GM21367 (cell line): ENCODE measurements at regions not wholly inside any gene's neighbourhood (a gene's known extent, or its start where the extent isn't known, plus 50 kb on each side); places are given as distances from the start of the nearest gene placed in this dataset.
"Not testable (repeated sequence)": the region's sequence is repeated elsewhere in the genome, so short reads cannot be mapped to it uniquely, and the experiment has no call there.

ENCODE experiments used
- ATAC-seq: cut with Tn5 transposase; IDR thresholded peaks from one replicate; pipeline ENCODE4 v1.9.1; 2021; ENCODE audit not compliant: unreplicated experiment

DNA sequence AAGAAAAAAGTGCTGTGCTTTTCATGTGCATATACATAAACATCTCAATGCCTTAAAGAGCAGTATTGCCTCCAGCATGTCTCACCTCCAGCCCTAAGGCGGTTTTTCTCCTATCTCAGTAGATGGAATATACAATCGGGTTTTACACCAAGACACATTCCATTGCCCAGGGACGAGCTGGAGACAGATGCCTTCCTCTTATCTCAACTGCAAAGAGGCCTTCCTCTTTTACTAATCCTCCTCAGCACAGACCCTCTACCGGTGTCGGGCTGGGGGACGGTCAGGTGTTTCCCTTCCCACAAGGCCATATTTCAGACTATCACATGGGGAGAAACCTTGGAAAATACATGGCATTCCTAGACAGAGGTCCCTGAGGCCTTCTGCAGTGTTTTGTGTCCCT, 385.3 kb downstream of the AMY1C start:
- ATAC-seq = not testable (repeated sequence)

DNA sequence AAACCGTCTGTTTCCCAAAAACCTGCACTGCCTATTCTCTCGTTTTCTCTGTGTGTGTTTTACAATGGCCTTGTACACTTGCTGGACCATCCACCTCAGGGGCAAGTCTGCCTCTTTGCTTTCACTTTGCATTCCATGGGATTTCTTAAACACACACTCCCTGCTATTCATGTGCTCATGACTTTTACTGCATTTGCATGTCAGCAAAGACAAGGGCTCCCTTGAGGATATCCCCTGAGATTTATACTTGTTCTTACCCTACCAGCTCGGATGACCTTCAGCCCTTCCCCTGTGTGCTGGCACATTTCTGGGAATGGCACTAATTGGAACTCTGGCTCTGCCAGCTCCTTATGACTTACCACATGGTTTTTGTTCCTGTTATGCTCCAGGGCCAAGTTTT, 386.9 kb downstream of the AMY1C start:
- no peak for ATAC-seq

DNA sequence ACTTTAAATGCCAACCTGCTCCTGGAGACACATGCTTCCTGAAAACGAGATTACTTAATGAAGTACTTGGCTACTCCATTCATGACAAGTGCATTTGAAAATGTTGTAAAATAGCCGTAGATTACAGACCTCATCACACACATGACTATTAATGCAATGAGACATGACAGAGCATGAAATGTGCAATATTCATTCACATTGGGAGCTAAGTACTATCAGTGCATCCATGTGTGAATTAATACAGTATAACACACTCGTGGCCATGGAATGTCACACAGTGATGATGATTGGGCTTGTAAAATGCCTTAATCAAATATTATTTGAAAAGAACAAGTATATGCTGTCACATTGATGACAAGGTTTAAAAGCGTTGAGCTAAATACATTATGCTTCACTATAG, 407.0 kb downstream of the AMY1C start:
- no peak for ATAC-seq

DNA sequence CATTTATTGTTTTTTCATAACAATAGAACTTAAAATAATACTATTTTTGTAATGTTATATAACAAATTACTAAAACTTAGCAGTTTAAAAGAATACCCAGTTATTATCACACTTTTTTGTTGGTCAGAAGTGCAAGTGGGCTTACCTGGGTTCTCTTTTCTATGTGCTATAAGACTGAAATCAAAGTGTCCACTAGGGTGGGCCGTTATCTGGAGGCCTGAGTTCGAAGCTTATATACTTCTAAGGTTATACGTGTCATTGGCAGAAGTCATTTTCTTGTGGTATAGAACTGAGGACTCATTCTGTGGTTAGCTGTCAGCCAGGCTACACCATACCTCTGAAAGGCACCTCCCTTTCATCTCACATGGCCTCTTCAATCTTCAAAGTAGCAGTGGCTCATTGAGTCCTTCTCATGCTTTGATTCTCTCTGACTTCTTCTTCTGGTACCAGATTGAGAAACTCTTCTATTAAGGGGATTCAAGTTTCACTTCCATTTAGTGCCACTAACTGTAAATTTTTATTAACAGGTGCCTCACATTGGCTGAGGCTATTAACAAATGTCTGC, 414.3 kb downstream of the AMY1C start:
- ATAC-seq = no peak

DNA sequence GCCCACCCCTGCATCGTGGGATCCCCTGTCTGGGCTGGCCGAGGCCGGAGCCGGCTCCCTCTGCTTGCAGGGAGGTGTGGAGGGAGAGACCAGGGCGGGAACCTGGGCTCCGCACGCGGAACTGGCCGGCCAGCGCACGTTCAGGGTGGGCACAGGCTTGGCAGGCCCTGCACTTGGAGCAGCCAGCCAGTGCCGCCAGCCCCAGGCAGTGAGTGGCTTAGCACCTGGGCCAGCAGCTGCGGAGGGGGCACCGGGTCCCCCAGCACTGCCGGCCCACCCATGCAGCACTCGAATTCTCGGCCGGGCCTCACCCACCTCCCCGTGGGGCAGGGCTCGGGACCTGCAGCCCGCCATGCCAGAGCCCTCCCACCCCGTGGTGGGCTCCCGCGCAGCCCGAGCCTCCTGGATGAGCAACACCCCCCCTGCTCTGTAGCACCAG, 422.6 kb downstream of the AMY1C start:
- no peak for ATAC-seq

DNA sequence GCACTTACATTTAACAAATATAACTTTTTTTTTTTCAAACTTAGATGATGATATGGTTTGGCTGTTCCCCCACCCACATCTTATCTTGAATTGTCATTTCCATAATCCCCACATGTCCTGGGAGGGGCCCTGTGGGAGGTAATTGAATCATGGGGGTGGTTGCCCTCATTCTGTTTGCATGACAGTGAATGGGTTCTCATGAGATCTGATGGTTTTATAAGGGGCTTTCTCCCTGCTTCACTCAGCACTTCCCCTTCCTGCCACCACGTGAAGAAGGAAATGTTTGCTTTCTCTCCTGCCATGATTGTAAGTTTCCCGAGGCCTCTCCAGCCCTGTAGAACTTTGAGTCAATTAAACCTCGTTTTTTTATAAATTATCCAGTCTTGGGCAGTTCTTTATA, 432.6 kb downstream of the AMY1C start:
- no peak for ATAC-seq

DNA sequence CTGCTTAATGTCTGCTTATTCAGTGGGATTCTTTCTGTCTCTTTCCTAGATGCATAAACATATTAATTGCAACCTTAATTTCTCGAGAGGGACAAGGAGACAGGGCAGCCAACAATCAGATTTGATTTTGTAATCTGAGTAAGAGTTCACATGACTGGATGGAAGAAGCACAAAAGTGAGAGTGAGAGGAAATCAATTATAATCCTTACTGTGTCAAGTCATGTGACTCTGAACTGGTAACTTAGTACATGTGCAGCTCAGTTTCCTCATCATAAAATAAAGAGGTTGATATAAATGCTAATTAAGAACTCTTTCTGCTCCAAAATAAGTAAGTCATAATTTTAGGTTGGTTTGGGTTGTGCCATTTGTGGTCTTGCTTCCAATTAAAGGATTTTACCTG, 439.5 kb downstream of the AMY1C start:
- ATAC-seq = no peak

DNA sequence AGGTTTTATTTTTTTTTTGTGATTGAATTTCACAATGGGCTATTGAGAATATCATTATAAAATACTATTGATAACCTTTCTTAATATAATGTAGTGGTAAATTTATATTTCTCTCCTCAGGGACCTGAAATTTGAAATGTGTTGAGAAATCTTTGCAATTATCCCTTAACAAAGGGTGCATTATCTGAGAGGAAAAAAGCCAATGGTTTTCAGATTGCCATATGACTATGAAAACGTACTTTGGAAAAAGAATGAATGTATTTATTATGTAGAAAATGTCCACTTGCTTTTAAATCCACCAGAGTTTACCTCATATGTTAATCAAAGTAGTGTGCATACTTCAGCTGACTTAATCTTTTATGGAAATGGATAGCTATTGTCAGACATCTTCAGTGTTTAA, 441.1 kb downstream of the AMY1C start:
- no peak for ATAC-seq

DNA sequence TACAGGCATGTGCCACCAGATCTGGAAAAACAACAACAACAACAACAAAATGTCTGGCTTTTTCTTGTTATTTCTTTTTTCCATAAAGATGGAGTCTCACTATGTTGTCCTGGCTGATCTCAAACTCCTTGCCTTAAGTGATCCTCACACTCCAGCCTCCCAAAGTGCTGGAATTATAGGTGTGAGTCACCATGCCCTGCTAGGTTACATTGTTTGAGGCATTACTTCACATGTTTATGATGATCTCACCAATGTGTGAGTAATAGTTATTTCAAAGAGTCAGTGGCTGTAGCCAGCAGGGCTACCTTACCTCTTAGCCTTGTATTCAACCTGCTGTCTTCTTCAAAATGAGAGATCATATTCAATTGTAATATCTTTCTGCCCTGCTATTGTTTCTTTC, 445.7 kb downstream of the AMY1C start:
- ATAC-seq = no peak

DNA sequence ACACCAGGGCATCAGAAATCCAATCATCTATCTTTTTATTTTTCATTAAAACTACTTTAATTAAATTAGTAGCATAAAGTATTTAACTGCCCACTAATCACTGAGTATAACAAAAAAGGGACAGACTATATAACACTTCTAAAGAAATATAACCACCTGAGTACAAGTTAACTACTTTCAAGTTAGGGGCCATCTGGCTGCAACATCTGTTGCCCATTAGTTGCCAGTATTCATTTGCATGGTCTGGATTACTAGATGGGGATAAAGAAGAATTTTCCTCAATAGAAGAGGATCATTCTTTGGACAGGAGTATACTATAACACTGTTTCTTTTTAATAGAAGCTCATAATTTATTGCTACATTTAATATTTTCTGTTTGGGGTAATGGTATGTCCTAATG, 446.4 kb downstream of the AMY1C start:
- no peak for ATAC-seq

DNA sequence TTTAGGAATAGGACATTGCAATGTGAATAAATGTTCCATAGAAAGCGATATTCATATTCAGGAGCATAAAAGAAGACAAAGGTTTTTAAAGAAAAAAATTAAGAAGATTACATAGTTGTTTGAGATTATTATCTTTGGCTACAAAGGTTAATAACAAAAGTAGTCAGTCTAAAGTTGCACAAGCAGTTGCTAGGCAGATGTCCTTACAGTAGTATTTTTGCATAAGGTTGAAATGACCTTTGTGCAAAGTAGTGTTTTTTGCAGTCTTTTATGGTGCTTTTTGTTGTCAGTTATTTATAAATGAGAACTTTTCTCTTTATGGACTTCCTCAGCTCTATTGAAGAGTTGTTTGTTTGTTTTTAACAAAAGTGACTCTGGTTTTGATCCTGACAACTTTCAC, 447.8 kb downstream of the AMY1C start:
- ATAC-seq = no peak

DNA sequence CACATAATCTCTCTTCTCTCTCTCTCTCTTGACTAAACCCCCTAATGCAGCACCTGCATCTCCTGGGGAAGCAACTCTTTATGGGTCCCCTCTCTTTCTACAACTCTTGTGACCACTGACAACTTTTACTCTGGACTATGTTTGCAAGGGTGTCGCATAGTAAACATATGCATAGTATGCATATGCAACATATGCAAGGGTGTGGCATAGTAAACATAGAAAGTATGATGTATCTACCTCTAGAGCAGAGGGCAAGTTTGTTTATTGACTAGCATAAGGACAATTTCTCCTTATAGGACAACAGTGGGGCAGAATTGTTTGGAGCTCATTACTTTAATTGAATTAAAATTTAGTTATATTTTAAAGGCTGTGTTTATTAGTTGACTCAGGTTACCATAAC, 462.5 kb downstream of the AMY1C start:
- ATAC-seq = no peak

DNA sequence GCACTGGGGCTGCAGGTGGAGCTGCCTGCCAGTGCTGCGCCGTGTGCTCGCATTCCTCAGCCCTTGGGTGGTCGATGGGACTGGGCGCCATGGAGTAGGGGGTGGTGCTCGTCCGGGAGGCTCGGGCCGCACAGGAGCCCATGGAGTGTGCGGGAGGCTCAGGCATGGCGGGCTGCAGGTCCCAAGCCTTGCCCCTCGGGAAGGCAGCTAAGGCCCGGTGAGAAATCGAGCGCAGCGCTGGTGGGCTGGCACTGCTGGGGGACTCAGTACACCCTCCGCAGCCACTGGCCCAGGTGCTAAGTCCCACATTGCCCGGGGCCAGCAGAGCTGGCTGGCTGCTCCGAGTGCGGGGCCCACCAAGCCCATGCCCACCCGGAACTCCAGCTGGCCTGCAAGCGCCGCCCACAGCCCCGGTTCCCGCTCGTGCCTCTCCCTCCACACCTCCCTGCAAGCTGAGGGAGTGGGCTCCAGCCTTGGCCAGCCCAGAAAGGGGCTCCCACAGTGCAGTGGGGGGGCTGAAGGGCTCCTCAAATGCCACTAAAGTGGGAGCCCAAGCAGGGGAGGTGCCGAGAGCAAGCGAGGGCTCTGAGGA, 467.8 kb downstream of the AMY1C start:
- ATAC-seq = not testable (repeated sequence)

DNA sequence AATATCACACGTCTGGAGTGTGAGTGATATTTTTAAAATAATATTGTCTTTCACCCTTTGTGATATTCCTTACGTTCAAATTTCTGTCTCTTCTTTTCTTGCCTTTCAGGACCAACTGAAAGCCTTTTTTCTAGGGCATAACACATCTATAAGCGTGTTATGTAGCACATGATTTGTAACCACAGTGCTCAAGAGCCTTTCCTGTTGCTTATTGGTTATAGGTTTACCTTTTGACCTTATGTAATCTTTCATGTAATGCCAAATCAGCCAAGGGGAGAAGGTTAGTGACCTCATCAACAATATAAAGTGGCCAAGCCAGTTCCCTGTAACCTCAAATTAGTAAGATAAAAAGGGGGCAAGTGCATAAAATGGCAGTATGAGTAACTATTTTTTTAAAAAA, 480.2 kb downstream of the AMY1C start:
- ATAC-seq = no peak

DNA sequence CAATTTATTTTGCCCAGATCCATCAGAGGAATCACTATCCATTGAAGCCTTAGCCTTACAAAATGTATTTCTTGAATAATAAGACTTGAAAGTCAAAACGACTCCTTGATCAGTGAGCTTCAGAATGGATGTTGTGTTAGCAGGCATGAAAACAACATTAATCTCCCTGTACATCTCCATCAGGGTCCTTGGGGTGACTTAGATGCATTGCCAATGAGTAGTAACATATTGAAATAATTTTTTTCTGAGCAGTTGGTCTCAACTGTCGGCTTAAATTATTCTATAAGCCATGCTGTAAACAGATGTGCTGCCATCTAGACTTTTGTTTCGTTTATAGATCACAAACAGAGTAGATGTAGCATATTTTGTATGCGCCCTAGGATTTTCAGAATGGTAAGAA, 482.0 kb downstream of the AMY1C start:
- no peak for ATAC-seq

DNA sequence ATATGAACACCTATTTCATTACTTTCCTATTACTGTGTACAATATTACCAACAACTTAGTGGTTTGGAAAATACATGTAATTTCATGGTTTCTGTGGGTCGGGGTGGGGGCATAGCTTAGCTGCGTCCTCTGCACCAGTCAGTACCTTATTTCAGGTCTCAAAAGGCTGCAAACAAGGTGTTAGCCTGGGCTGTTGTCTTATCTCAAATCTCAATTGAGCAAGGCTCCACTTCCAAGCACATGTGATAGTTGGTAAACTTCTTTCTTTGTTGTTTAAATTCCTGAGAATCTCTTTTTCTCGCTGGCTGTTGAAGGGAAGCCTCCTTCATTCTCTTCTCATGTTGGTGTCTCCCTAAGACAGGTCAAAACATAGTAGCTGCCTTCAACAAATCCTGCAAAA, 485.4 kb downstream of the AMY1C start:
- ATAC-seq = no peak

DNA sequence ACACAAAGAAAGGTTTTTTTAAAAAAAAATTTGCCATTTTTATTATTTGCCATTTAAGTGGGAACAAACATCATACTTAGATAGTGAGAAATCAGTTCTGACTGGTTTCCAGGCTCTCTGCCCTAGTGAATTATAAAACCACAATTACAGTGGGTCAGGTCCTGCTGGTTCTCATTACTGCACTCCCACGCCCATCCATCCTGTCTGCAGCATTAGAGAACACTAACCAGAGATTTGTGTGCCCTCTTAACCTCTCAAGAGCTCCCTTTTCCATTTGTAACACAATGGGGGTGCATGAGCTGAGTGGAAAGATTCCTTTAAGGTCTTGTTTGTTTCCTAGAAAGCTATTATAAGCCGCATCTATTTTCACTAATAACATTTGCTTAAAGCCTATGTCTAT, 489.3 kb downstream of the AMY1C start:
- no peak for ATAC-seq

DNA sequence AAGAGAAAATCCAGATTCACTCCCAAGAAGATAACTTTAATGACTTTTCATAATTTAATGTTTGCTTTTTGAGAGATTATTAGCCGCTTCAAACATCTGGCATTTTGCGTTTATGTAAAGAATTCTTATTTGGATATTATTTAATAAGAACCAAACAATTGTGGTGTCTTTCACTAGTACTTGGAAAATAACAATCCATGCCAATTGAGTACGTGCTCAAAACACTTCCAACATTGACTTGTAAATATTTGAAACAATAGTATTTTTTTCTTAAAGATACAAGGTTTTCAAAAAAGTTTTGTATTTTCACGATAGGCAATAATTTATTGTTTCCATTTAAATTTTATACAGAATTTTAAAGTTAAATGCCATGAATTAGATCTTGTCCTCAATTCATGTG, 498.7 kb downstream of the AMY1C start:
- ATAC-seq = no peak

DNA sequence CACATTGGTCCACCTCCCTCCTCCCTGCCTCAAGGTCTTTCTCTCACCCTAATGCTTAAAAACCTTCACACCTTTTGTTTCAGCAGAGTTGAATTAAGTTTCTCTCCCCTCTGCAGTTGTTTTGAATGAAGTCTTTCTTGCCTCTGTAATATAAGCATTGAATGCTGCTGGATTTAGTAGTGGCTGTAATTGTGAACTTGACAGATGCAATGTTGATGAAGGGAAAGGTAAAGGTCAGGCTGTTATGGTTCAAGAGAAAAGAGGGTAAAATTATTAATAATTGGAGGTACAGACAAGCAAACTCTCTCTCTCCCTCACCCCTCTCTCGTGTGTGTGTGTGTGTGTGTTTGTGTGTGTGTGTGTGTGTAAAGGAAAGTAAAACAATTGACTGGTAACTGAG, 509.8 kb downstream of the AMY1C start:
- no peak for ATAC-seq

DNA sequence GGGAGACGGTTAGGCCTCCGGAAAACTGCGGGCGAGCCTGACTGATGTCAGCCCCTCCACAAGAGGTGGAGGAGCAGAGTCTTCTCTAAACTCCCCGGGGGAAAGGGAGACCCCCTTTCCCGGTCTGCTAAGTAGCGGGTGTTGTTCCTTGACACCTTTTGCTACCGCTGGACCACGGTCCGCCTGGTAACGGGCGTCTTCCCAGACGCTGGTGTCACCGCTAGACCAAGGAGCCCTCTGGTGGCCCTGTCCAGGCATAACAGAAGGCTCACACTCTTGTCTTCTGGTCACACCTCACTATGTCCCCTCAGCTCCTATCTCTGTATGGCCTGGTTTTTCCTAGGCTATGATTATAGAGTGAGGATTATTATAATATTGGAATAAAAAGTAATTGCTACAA, 513.4 kb downstream of the AMY1C start:
- not testable (repeated sequence) for ATAC-seq

DNA sequence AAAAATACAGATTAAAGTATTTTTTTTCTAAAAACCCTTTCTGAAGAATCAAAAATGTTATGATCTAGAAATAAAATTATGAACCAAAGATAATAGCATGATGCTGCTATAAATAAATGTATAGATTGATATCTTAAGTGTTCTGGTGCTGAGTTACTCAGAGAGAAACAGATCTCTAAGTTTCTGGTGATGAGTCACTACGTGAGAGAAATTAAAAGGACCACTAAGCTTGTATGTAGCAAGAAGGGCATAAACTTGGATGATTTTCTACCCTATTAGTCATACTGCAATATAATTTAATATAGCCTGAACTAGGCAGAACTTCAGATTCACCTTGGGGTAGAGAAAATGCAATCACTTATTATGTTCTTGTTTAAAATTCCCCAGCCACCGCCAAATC, 514.8 kb downstream of the AMY1C start:
- no peak for ATAC-seq

DNA sequence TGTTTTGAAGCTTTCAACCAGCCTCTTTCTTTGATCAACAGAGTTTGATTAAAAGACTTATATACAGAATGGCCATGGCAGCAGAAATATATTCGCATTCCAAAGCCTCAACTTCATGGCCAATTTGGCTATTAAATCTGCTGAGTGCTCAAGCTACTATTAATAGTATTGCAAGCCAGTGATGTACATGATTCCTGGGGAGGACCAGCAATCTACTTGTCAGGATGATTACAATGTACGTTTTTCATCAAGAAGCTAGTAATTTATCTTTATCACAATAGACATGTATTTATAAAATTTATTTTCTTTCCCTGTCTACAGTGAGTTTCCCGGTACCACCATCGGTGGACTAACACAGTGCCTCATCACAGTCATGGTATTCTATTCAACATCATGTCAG, 515.5 kb downstream of the AMY1C start:
- ATAC-seq = no peak

DNA sequence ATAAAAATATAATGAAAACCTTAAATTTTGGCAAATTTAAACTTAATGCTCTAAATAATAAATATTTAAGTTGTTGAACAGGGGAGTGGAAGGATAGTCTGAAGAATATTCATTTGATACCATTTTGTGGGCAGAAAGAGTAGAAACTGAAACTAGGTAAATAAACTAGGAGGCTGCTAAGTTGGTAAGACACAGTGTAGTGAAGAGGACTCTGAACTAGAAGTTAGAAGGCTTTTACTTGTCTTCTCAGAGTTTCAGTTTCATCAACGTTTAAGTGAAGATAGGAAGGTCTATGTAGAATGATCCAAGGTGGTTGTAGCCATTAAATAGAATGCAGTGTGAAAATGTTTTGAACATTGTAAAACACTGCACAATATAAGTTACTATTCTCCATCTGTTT, 516.9 kb downstream of the AMY1C start:
- ATAC-seq = no peak
